ENCODE measurements at regions not wholly inside any gene's neighbourhood (a gene's known extent, or its start where the extent isn't known, plus 50 kb on each side); places are given as distances from the start of the nearest gene placed in this dataset.
"Not testable (repeated sequence)": the region's sequence is repeated elsewhere in the genome, so short reads cannot be mapped to it uniquely, and the experiment has no call there.

DNA sequence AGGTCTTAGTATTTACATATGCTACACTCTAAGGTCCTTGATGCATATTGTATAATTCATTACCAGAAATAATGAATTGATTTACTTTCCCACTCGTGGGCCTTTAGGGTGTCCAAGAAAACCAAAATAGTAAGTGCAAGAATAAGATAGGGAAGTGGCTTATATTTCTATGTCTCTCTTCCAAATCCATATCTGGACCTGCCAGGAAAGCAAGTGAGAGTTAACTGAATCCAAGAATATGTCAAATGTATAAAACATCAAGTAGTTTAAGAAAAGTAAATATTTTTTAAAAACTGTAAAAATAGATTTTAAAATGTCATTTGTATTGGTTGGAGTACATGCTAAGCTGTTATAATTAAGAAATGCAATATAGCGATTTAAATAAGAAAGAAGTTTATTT, 1072.1 kb downstream of the OTOL1 start:
- H3K36me3 Mint-ChIP-seq, result no peaks in the 10 kb centered on the region
- H3K4me3 Mint-ChIP-seq, result no peak overlapping the region
- no peak for DNase-seq (ENCODE audit: extremely low spot score, unreplicated experiment)
- H3K27me3 Mint-ChIP-seq, result no peaks in the 10 kb centered on the region
- H3K4me1 Mint-ChIP-seq (ENCODE audit: unreplicated experiment), result peaks cover 5% of the 10 kb centered on the region
- H3K9me3 Mint-ChIP-seq, result no peaks in the 10 kb centered on the region
- no peak overlapping the region for H3K27ac Mint-ChIP-seq
- TF ChIP-seq, protein P1, sequence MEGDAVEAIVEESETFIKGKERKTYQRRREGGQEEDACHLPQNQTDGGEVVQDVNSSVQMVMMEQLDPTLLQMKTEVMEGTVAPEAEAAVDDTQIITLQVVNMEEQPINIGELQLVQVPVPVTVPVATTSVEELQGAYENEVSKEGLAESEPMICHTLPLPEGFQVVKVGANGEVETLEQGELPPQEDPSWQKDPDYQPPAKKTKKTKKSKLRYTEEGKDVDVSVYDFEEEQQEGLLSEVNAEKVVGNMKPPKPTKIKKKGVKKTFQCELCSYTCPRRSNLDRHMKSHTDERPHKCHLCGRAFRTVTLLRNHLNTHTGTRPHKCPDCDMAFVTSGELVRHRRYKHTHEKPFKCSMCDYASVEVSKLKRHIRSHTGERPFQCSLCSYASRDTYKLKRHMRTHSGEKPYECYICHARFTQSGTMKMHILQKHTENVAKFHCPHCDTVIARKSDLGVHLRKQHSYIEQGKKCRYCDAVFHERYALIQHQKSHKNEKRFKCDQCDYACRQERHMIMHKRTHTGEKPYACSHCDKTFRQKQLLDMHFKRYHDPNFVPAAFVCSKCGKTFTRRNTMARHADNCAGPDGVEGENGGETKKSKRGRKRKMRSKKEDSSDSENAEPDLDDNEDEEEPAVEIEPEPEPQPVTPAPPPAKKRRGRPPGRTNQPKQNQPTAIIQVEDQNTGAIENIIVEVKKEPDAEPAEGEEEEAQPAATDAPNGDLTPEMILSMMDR (conservative IDR thresholded peaks at IDR 0.05), result no peak

DNA sequence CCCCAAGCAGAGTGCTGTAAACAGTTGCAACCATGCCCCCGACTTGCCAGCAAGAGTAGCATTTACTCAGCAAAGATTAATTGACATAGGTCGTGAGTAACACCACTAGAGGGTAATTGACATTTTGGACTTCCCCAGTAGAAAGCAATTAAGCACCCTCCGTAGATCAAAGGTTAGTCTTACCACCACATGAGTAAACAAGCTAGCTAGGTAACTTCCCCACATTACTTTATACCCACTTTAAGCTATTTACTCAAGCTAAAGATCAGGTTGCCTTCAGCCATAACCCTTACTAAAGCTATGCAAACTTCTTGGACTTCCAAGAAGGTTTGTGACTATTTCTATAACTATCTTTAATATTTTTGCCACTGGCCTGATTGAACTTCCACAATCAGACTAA, 1072.7 kb downstream of the OTOL1 start:
- no peaks in the 10 kb centered on the region for H3K27me3 Mint-ChIP-seq
- TF ChIP-seq, protein P1 (conservative IDR thresholded peaks at IDR 0.05), result no peak
- H3K36me3 Mint-ChIP-seq, result no peaks in the 10 kb centered on the region
- H3K9me3 Mint-ChIP-seq, result no peaks in the 10 kb centered on the region
- no peak overlapping the region for H3K27ac Mint-ChIP-seq
- H3K4me1 Mint-ChIP-seq (ENCODE audit: unreplicated experiment), result peaks cover 5% of the 10 kb centered on the region
- H3K4me3 Mint-ChIP-seq, result no peak overlapping the region
- no peak for DNase-seq (ENCODE audit: extremely low spot score, unreplicated experiment)

DNA sequence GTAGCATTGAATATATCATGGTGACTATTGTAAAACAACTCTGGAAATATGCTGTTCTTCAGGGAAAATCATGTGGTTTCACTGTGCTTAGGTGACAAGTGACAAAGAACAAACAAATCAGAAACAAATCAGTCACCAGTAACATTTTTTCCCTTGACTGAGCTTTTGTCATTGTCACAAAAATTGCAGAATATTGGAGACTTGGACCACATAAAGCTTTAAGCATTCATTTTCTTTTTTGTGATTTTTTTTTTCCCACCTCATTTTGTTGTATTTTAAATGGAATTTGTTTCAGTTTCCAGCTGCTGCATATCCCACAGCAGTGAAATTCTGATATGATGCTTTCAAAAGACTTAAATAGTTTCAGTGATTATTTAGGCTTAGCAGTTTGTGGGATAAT, 1088.4 kb downstream of the OTOL1 start:
- Mint-ChIP-seq H3K4me3 (no peak overlapping the region), H3K9me3 (peaks cover 5% of the 10 kb centered on the region), H3K4me1 (ENCODE audit: unreplicated experiment) (peaks cover 10% of the 10 kb centered on the region), H3K27ac (no peak overlapping the region), H3K36me3 (no peaks in the 10 kb centered on the region), H3K27me3 (no peaks in the 10 kb centered on the region)
- DNase-seq (ENCODE audit: extremely low spot score, unreplicated experiment), result no peak
- TF ChIP-seq, protein P1 (conservative IDR thresholded peaks at IDR 0.05), result no peak

DNA sequence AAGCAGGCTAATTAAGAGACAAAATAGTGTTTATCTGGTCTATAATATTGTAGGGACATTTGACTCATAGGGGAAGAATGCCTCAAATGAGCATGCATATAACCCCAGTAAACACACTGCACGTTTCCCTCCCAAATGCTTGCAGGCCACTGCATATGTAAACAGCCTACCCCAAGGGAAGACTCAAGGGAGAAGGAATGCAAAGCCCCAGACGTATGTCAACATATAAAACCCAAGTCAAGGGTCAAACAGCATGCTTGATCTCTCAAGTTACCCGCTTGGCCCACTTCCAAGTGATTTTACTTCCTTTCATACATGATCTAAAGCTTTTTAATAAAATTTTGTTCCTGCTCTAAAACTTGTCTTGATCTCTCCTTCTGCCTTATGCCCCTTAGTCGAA, 1090.0 kb downstream of the OTOL1 start:
- no peaks in the 10 kb centered on the region for H3K36me3 Mint-ChIP-seq
- H3K9me3 Mint-ChIP-seq, result peaks cover 5% of the 10 kb centered on the region
- peaks cover 10% of the 10 kb centered on the region for H3K4me1 Mint-ChIP-seq (ENCODE audit: unreplicated experiment)
- H3K4me3 Mint-ChIP-seq, result no peak overlapping the region
- no peak overlapping the region for H3K27ac Mint-ChIP-seq
- H3K27me3 Mint-ChIP-seq, result no peaks in the 10 kb centered on the region
- TF ChIP-seq, protein P1 (conservative IDR thresholded peaks at IDR 0.05), result no peak
- no peak for DNase-seq (ENCODE audit: extremely low spot score, unreplicated experiment)

DNA sequence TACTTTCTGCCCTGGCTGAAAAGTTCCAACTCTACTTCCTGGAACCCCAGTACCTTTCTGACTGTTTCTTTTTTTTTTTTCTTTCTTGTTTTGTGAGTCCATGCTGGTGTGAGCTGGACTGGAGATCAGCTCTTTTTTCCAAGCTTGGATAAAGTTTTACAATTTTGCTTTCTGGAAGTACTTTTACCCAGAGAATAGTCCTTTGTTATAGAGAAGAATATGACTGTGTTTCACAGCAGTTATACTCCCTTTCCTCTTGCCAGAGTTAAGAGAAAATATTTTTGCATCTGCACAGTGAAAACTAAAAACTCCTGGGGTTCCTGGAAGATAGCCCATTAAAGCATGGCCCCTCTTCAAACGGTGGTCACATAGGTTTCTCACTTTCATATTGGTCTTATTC, 1100.6 kb downstream of the OTOL1 start:
- H3K9me3 Mint-ChIP-seq, result peaks cover 10% of the 10 kb centered on the region
- TF ChIP-seq, protein P1 (conservative IDR thresholded peaks at IDR 0.05), result no peak
- peaks cover 6% of the 10 kb centered on the region for H3K36me3 Mint-ChIP-seq
- H3K4me3 Mint-ChIP-seq, result no peak overlapping the region
- H3K27me3 Mint-ChIP-seq, result no peaks in the 10 kb centered on the region
- peaks cover 14% of the 10 kb centered on the region for H3K4me1 Mint-ChIP-seq (ENCODE audit: unreplicated experiment)
- no peak for DNase-seq (ENCODE audit: extremely low spot score, unreplicated experiment)
- H3K27ac Mint-ChIP-seq, result no peak overlapping the region

DNA sequence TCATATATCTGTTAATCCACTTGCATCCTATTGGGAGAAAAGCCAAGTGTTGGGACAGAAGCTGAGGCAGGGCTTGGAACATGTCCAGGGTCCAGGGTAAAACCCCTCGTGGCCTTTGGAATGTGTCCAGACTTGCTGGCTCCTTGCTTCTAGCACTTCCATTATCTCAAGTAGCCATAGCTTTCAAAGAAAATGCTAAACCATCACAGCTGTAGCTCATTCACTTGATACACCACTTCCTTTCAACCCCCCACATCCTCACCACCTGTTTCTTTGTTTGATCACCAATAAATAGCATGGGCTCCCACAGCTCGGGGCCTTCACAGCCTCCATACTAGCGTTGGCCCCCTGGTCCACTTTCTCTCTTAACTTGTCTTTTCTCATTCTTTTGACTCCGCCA, 1101.9 kb downstream of the OTOL1 start:
- not testable (repeated sequence) for H3K27me3 Mint-ChIP-seq; H3K36me3 Mint-ChIP-seq; DNase-seq (ENCODE audit: extremely low spot score, unreplicated experiment); H3K4me3 Mint-ChIP-seq; H3K27ac Mint-ChIP-seq
- Mint-ChIP-seq H3K4me1 (ENCODE audit: unreplicated experiment) (peaks cover 14% of the 10 kb centered on the region), H3K9me3 (peaks cover 10% of the 10 kb centered on the region)

DNA sequence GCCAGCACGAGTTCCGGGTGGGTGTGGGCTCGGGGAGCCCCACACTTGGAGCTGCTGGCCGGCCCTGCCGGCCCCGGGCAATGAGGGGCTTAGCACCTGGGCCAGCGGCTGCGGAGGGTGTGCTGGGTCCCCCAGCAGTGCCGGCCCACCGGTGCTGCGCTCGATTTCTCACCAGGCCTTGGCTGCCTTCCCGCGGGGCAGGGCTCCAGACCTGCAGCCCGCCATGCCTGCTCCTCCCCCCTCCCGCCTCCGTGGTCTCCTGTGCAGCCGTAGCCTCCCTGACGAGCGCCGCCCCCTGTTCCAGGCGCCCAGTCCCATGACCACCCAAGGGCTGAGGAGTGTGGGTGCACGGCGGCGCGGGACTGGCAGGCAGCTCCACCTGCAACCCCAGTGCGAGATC, 1103.1 kb downstream of the OTOL1 start:
- H3K4me3 Mint-ChIP-seq; H3K36me3 Mint-ChIP-seq; DNase-seq (ENCODE audit: extremely low spot score, unreplicated experiment); H3K27ac Mint-ChIP-seq; H3K27me3 Mint-ChIP-seq: not testable (repeated sequence)
- Mint-ChIP-seq H3K4me1 (ENCODE audit: unreplicated experiment) (peaks cover 14% of the 10 kb centered on the region), H3K9me3 (peaks cover 10% of the 10 kb centered on the region)

Measured in type B pancreatic cell (in vitro differentiated cells).